ENCODE measurements at regions not wholly inside any gene's neighbourhood (a gene's known extent, or its start where the extent isn't known, plus 50 kb on each side); places are given as distances from the start of the nearest gene placed in this dataset.

DNA sequence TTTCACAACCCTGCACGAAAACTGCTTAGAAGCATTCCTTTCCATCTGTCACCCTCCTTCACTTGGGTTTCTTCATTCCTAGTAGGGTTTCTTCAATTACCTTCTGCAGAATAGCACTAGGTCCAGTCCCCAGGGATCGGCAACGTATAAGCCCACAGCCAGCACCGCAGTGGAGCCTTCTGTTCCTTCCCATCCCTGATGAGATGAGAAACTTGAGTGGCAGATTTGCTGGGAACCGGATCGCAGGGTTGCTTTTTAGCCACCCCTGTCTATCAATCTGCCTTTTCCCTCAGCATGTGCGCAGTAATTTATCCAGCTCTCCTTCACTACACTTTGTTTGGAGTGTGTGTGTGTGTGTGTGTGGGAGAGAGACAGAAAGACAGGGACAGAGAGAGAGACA, 94.2 kb downstream of the CD8B2 start:
- no peak overlapping the region for H3K9ac ChIP-seq (ENCODE audit: insufficient read depth, low read length, poor library complexity, severe bottlenecking)
- peak overlapping the region; percentile 66 for H2AFZ ChIP-seq (ENCODE audit: insufficient read depth, low read depth, low read length, poor library complexity, severe bottlenecking)
- Mint-ChIP-seq H3K27me3 (ENCODE audit: low read depth in 3 of 3) (peaks cover 22 to 37% (median 35%) of the 10 kb centered on the region in 3 donors), H3K4me1 (peaks cover 17% of the 10 kb centered on the region), H3K9me3 (peaks cover 0 to 9% (median 5%) of the 10 kb centered on the region in 7 donors), H3K36me3 (no peaks in the 10 kb centered on the region), H3K27ac (peak overlapping the region in 1 of 7 donors; percentile 3), H3K4me3 (peak overlapping the region in 1 of 2 donors; percentile 96)
- 100% methylated on average over 1 of the region's 7 CpGs for WGBS (ENCODE audit: insufficient coverage)
- H3K9me3 ChIP-seq (replicated peaks in 1 of 2; ENCODE audit: control insufficient read depth in 1 of 2, insufficient read depth in 1 of 2, low read length in 2 of 2) = no peaks in the 10 kb centered on the region
- intact Hi-C loops (cut with micrococcal nuclease) = loop anchor here (5.0 to 10.0 kb wide), 2 partner anchors 474 to 1207 kb away; no protein-coding TSS in a partner anchor
- peak overlapping the region in 1 of 3 experiments; percentile 70 for H3K4me3 ChIP-seq (replicated peaks in 1 of 3; ENCODE audit: low read depth in 2 of 3, low read length in 3 of 3)
- H4K20me1 ChIP-seq (ENCODE audit: insufficient read depth, low read length) = no peaks in the 10 kb centered on the region
- H3K4me2 ChIP-seq (replicated peaks; ENCODE audit: extremely low read depth, low read length, poor library complexity, severe bottlenecking) = peak overlapping the region; percentile 79
- H3K4me1 ChIP-seq (ENCODE audit: control insufficient read depth in 1 of 2, insufficient read depth in 2 of 2, low read length in 2 of 2) = peaks cover 8 to 10% of the 10 kb centered on the region in 2 donors
- no peaks in the 10 kb centered on the region for H3K79me2 ChIP-seq (ENCODE audit: insufficient read depth, low read length)
- H3K27ac ChIP-seq (ENCODE audit: low read depth in 1 of 2, low read length in 2 of 2) = no peak overlapping the region
- no peaks in the 10 kb centered on the region for H3K36me3 ChIP-seq (replicated peaks in 1 of 2; ENCODE audit: control insufficient read depth in 1 of 2, insufficient read depth in 2 of 2, low read length in 2 of 2)
- TF ChIP-seq, protein P1, sequence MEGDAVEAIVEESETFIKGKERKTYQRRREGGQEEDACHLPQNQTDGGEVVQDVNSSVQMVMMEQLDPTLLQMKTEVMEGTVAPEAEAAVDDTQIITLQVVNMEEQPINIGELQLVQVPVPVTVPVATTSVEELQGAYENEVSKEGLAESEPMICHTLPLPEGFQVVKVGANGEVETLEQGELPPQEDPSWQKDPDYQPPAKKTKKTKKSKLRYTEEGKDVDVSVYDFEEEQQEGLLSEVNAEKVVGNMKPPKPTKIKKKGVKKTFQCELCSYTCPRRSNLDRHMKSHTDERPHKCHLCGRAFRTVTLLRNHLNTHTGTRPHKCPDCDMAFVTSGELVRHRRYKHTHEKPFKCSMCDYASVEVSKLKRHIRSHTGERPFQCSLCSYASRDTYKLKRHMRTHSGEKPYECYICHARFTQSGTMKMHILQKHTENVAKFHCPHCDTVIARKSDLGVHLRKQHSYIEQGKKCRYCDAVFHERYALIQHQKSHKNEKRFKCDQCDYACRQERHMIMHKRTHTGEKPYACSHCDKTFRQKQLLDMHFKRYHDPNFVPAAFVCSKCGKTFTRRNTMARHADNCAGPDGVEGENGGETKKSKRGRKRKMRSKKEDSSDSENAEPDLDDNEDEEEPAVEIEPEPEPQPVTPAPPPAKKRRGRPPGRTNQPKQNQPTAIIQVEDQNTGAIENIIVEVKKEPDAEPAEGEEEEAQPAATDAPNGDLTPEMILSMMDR (IDR thresholded peaks at IDR 0.05) = no peak
- peaks cover 6 to 14% of the 10 kb centered on the region in 2 donors for H3K27me3 ChIP-seq (ENCODE audit: control insufficient read depth in 2 of 2, insufficient read depth in 2 of 2, low read length in 2 of 2)
- no peak for DNase-seq

GRCh38 chr2:106581755-106582147, 94.6 kb downstream of the CD8B2 start:
- no CpG with 5 or more reads among the region's 3 CpGs for WGBS (ENCODE audit: insufficient coverage)
- peaks cover 17% of the 10 kb centered on the region for H3K4me1 Mint-ChIP-seq
- H3K27me3 ChIP-seq (ENCODE audit: control insufficient read depth in 2 of 2, insufficient read depth in 2 of 2, low read length in 2 of 2) = peaks cover 6 to 14% of the 10 kb centered on the region in 2 donors
- H3K79me2 ChIP-seq (ENCODE audit: insufficient read depth, low read length) = no peaks in the 10 kb centered on the region
- peak overlapping the region; percentile 24 to 70 (median 46) for H3K4me3 ChIP-seq (replicated peaks in 1 of 3; ENCODE audit: low read depth in 2 of 3, low read length in 3 of 3)
- intact Hi-C loops (cut with micrococcal nuclease) = loop anchor here (5.0 to 10.0 kb wide), 2 partner anchors 474 to 1207 kb away; no protein-coding TSS in a partner anchor
- no peak overlapping the region for H3K27ac ChIP-seq (ENCODE audit: low read depth in 1 of 2, low read length in 2 of 2)
- H3K4me2 ChIP-seq (replicated peaks; ENCODE audit: extremely low read depth, low read length, poor library complexity, severe bottlenecking) = peak overlapping the region; percentile 79
- no peaks in the 10 kb centered on the region for H4K20me1 ChIP-seq (ENCODE audit: insufficient read depth, low read length)
- no peak for DNase-seq
- TF ChIP-seq, protein P1 (IDR thresholded peaks at IDR 0.05) = no peak
- peak overlapping the region; percentile 84 to 96 for H3K4me3 Mint-ChIP-seq
- peak overlapping the region; percentile 24 for H3K9ac ChIP-seq (ENCODE audit: insufficient read depth, low read length, poor library complexity, severe bottlenecking)
- H3K27ac Mint-ChIP-seq = peak overlapping the region in 3 of 7 donors; percentile 3 to 59 (median 52)
- H3K4me1 ChIP-seq (ENCODE audit: control insufficient read depth in 1 of 2, insufficient read depth in 2 of 2, low read length in 2 of 2) = peaks cover 8 to 10% of the 10 kb centered on the region in 2 donors
- no peaks in the 10 kb centered on the region for H3K36me3 Mint-ChIP-seq
- H3K9me3 ChIP-seq (replicated peaks in 1 of 2; ENCODE audit: control insufficient read depth in 1 of 2, insufficient read depth in 1 of 2, low read length in 2 of 2) = no peaks in the 10 kb centered on the region
- H3K36me3 ChIP-seq (replicated peaks in 1 of 2; ENCODE audit: control insufficient read depth in 1 of 2, insufficient read depth in 2 of 2, low read length in 2 of 2) = no peaks in the 10 kb centered on the region
- H3K9me3 Mint-ChIP-seq = peaks cover 0 to 9% (median 5%) of the 10 kb centered on the region in 7 donors
- H2AFZ ChIP-seq (ENCODE audit: insufficient read depth, low read depth, low read length, poor library complexity, severe bottlenecking) = peak overlapping the region; percentile 66
- peaks cover 21 to 37% (median 35%) of the 10 kb centered on the region in 3 donors for H3K27me3 Mint-ChIP-seq (ENCODE audit: low read depth in 3 of 3)
